DND-41 (cell line): ENCODE measurements at regions not wholly inside any gene's neighbourhood (a gene's known extent, or its start where the extent isn't known, plus 50 kb on each side); places are given as distances from the start of the nearest gene placed in this dataset.

Source experiments
- ATAC-seq: fragments of 200-7000 bp; cut with Tn5 transposase; 3 replicates; pipeline ENCODE4 v1.9.1; 2021; ENCODE audit warnings: low read depth; ENCODE audit not compliant: insufficient read depth
- DNase-seq: peaks from one replicate; pipeline ENCODE4 v3.0.0-alpha.2; 2020
- H2AFZ ChIP-seq: 2 replicates; pipeline ENCODE4 v1.6.0; 2012; ENCODE audit warnings: low read depth, low read length
- H3K27ac ChIP-seq: 2 replicates; pipeline ENCODE4 v1.5.1; 2012; ENCODE audit warnings: low read length, inconsistent platforms
- H3K27me3 ChIP-seq: fragments of 200-600 bp; sonication (generic); 2 replicates; pipeline ENCODE4 v1.6.0; 2012; ENCODE audit warnings: low read length, mild to moderate bottlenecking, inconsistent platforms; ENCODE audit not compliant: insufficient read depth, poor library complexity
- H3K36me3 ChIP-seq: 2 replicates; pipeline ENCODE4 v1.5.1; 2012; ENCODE audit warnings: low read length, inconsistent platforms; ENCODE audit not compliant: insufficient read depth
- H3K4me1 ChIP-seq: 2 replicates; pipeline ENCODE4 v1.5.1; 2012; ENCODE audit warnings: mild to moderate bottlenecking, low read length; ENCODE audit not compliant: insufficient read depth
- H3K4me2 ChIP-seq: 2 replicates; pipeline ENCODE4 v1.6.0; 2012; ENCODE audit warnings: mild to moderate bottlenecking, moderate library complexity, low read length, inconsistent platforms; ENCODE audit not compliant: insufficient read depth
- H3K4me3 ChIP-seq, 2 experiments: fragments of 200-600 bp in 1 of 2; shearing (Covaris generic) in 1 of 2; 2 replicates each; pipeline ENCODE4 v1.5.1; 2012 to 2016; ENCODE audit warnings: inconsistent platforms in 2 of 2, low read length in 2 of 2, mild to moderate bottlenecking in 2 of 2, low read depth in 1 of 2, moderate library complexity in 1 of 2
- H3K79me2 ChIP-seq: 2 replicates; pipeline ENCODE4 v1.6.0; 2012; ENCODE audit warnings: low read length, inconsistent platforms; ENCODE audit not compliant: insufficient read depth
- H3K9ac ChIP-seq: 2 replicates; pipeline ENCODE4 v1.6.0; 2012; ENCODE audit warnings: low read depth, mild to moderate bottlenecking, inconsistent platforms, low read length, moderate library complexity
- H3K9me3 ChIP-seq: 2 replicates; pipeline ENCODE4 v1.5.1; 2012; ENCODE audit warnings: low read length, moderate library complexity, mild to moderate bottlenecking, inconsistent platforms; ENCODE audit not compliant: insufficient read depth, severe bottlenecking
- H4K20me1 ChIP-seq: 2 replicates; pipeline ENCODE4 v1.6.0; 2012; ENCODE audit warnings: low read length; ENCODE audit not compliant: insufficient read depth
- EZH2 ChIP-seq: IDR thresholded peaks from 3 replicates; pipeline ENCODE4 v1.6.1; 2012; ENCODE audit warnings: borderline replicate concordance, low read depth, mild to moderate bottlenecking, moderate library complexity, low read length, inconsistent platforms; ENCODE audit not compliant: severe bottlenecking
- TF ChIP-seq, protein P1 (sequence below): IDR thresholded peaks from 2 replicates; pipeline ENCODE4 v1.5.1; 2012; ENCODE audit warnings: borderline replicate concordance, low read length, moderate library complexity, mild to moderate bottlenecking; ENCODE audit not compliant: poor library complexity, severe bottlenecking; ENCODE audit errors: extremely low read depth

DNA sequence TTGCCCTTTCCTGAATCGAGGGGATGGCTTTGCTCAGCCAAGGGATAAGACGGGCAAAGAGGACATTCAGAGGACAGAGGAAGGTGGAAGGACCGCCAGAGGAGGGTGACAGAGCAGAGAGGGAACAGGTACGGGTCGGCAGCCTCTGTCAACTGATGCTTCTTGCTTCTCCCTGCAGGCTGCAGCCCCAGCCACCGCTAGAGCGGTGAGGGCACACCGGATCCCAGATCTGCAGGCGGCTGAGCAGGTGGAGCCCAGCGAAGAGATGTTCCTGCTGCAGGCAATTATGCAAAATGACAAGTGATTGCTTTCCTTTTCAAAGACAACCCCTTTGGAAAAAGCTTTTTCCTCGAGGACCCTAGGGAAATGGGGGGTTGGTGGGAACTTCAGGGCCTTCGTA lies 181.9 kb upstream of the ANKRD30A start:
- Histone ChIP-seq H3K4me2 (no peak overlapping the region), H3K9me3 (no peaks in the 10 kb centered on the region), H3K36me3 (no peaks in the 10 kb centered on the region), H3K4me3 (no peak overlapping the region), H3K27ac (no peak overlapping the region), H3K79me2 (no peaks in the 10 kb centered on the region), H4K20me1 (no peaks in the 10 kb centered on the region), H2AFZ (no peak overlapping the region), H3K9ac (no peak overlapping the region), H3K27me3 (no peaks in the 10 kb centered on the region), H3K4me1 (no peaks in the 10 kb centered on the region)
- ATAC-seq: no peak
- TF ChIP-seq EZH2: no peak
- TF ChIP-seq, protein P1, sequence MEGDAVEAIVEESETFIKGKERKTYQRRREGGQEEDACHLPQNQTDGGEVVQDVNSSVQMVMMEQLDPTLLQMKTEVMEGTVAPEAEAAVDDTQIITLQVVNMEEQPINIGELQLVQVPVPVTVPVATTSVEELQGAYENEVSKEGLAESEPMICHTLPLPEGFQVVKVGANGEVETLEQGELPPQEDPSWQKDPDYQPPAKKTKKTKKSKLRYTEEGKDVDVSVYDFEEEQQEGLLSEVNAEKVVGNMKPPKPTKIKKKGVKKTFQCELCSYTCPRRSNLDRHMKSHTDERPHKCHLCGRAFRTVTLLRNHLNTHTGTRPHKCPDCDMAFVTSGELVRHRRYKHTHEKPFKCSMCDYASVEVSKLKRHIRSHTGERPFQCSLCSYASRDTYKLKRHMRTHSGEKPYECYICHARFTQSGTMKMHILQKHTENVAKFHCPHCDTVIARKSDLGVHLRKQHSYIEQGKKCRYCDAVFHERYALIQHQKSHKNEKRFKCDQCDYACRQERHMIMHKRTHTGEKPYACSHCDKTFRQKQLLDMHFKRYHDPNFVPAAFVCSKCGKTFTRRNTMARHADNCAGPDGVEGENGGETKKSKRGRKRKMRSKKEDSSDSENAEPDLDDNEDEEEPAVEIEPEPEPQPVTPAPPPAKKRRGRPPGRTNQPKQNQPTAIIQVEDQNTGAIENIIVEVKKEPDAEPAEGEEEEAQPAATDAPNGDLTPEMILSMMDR: no peak
- no peak for DNase-seq

DNA sequence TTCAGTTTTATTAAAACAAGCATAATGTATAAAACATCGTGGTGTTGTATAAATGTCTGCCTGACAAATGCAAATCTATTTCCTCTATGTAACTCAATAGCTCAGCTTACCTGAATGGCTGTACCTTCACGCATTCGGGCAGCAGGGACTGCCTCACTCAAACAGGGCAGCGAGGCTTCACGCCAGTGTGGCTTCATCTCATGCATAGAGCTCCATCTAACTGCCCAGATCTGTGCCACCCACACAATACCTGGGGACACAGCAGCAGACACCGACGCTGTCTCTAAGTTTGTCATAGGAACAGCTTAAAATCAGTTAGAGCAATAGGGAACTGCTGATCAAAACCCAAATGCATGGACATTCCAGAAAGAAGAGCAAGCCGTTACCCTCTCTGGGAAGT lies 182.8 kb upstream of the ANKRD30A start:
- no peak for ATAC-seq
- no peak for TF ChIP-seq EZH2
- TF ChIP-seq, protein P1: no peak

DNA sequence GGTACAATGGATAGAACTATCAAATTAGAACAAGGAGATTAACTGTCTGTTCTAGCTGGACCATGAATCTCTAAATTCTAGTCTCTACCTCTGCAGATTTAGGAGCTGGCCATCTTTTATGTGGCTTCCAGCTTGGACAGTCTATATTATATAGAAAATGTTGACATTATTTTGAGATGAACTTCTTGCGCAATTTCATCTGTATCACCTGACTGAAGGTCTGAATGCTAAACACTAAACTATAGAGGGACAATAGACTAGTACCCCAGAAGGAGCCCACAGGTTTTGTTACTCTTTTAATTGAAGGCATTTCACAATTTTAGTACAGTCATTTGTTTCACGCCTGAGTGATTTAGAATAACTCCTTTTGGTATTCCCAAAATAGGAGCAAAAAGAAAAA lies 222.4 kb upstream of the ANKRD30A start:
- no peaks in the 10 kb centered on the region for H3K36me3 ChIP-seq
- H3K27me3 ChIP-seq: no peaks in the 10 kb centered on the region
- no peaks in the 10 kb centered on the region for H3K79me2 ChIP-seq
- no peaks in the 10 kb centered on the region for H4K20me1 ChIP-seq
- H3K27ac ChIP-seq: no peak overlapping the region
- no peak overlapping the region for H3K9ac ChIP-seq
- H3K4me3 ChIP-seq: no peak overlapping the region
- H3K4me1 ChIP-seq: no peaks in the 10 kb centered on the region
- no peak overlapping the region for H3K4me2 ChIP-seq
- TF ChIP-seq EZH2: no peak
- TF ChIP-seq, protein P1: no peak
- H2AFZ ChIP-seq: no peak overlapping the region
- H3K9me3 ChIP-seq: peaks cover 8% of the 10 kb centered on the region
- ATAC-seq (no peak), DNase-seq (no peak)

More for the DNA sequence above, 182.8 kb upstream of the ANKRD30A start:
- H3K36me3 ChIP-seq: no peaks in the 10 kb centered on the region
- DNase-seq: no peak
- no peaks in the 10 kb centered on the region for H4K20me1 ChIP-seq
- H3K79me2 ChIP-seq: no peaks in the 10 kb centered on the region
- no peaks in the 10 kb centered on the region for H3K9me3 ChIP-seq
- no peak overlapping the region for H2AFZ ChIP-seq
- no peak overlapping the region for H3K4me3 ChIP-seq
- no peak overlapping the region for H3K9ac ChIP-seq
- no peak overlapping the region for H3K27ac ChIP-seq
- no peaks in the 10 kb centered on the region for H3K4me1 ChIP-seq
- H3K4me2 ChIP-seq: no peak overlapping the region
- no peaks in the 10 kb centered on the region for H3K27me3 ChIP-seq

DNA sequence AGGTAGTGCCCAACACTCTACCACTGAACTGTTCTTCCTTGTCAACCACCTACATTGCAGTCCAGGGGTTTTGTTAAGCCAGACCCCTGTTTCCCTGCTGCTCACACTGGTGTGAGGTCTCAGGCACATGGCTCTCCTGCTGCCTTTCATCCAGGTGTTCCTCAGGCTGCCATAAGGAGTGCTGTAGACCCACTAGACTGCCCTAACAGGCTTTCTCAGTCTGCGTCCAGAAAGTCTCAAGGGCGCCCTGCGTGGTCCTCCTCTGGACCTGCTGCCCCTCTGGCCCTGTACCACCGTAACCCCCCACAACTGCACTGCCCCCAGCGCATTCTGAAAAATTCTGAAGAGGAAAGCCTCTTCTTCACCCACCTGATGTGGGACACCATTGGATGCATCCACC lies 225.7 kb upstream of the ANKRD30A start:
- Histone ChIP-seq H3K9me3 (peaks cover 8% of the 10 kb centered on the region), H3K27me3 (no peaks in the 10 kb centered on the region), H3K4me1 (no peaks in the 10 kb centered on the region), H3K4me2 (no peak overlapping the region), H2AFZ (no peak overlapping the region), H3K4me3 (no peak overlapping the region), H3K27ac (no peak overlapping the region), H3K79me2 (no peaks in the 10 kb centered on the region), H3K9ac (no peak overlapping the region), H3K36me3 (no peaks in the 10 kb centered on the region), H4K20me1 (no peaks in the 10 kb centered on the region)
- ATAC-seq (no peak), DNase-seq (no peak)
- TF ChIP-seq, protein P1: no peak
- no peak for TF ChIP-seq EZH2
